Keratinocyte (primary cell): ENCODE measurements at regions not wholly inside any gene's neighbourhood (a gene's known extent, or its start where the extent isn't known, plus 50 kb on each side); places are given as distances from the start of the nearest gene placed in this dataset.

Experiments used
- DNase-seq: peaks from one replicate; pipeline ENCODE4 v3.0.0-alpha.2; 2011; ENCODE audit warnings: low read depth, missing footprints, low spot score
- FAIRE-seq: peaks from 2 replicates; lab custom pipeline; 2011; peaks lifted over from hg19 to GRCh38; lab: Jason Lieb, UNC
- H2AFZ ChIP-seq: 2 replicates; pipeline ENCODE4 v1.6.0; 2012; ENCODE audit warnings: low read length, control low read depth, inconsistent platforms; ENCODE audit not compliant: control insufficient read depth
- H3K27ac ChIP-seq: 2 replicates; pipeline ENCODE4 v1.5.1; 2011; ENCODE audit warnings: low read length; ENCODE audit not compliant: control insufficient read depth, insufficient read depth
- H3K27me3 ChIP-seq: 3 replicates; pipeline ENCODE4 v1.6.0; 2011; ENCODE audit warnings: low read length; ENCODE audit not compliant: control insufficient read depth, insufficient read depth; ENCODE audit errors: extremely low read depth
- H3K36me3 ChIP-seq, 2 experiments: 2 replicates in 1 of 2; 3 replicates in 1 of 2; pipeline ENCODE4 v1.5.1; 2011; ENCODE audit warnings: low read length in 2 of 2, mild to moderate bottlenecking in 1 of 2; ENCODE audit not compliant: control insufficient read depth in 2 of 2, insufficient read depth in 2 of 2; ENCODE audit errors: extremely low read depth in 1 of 2
- H3K4me1 ChIP-seq: 3 replicates; pipeline ENCODE4 v1.5.1; 2011; ENCODE audit warnings: low read length; ENCODE audit not compliant: control insufficient read depth, insufficient read depth; ENCODE audit errors: extremely low read depth
- H3K4me2 ChIP-seq: 3 replicates; pipeline ENCODE4 v1.6.0; 2011; ENCODE audit warnings: low read depth, low read length; ENCODE audit not compliant: control insufficient read depth, insufficient read depth; ENCODE audit errors: extremely low read depth
- H3K4me3 ChIP-seq, 3 experiments: fragments of 200-600 bp in 1 of 3; sonication (generic) in 1 of 3; 2 replicates in 2 of 3; 3 replicates in 1 of 3; pipeline ENCODE4 v1.5.1; 2011 to 2016; ENCODE audit warnings: low read length in 3 of 3, mild to moderate bottlenecking in 3 of 3, control low read depth in 2 of 3, inconsistent platforms in 1 of 3, low read depth in 1 of 3, mixed read lengths in 1 of 3, mixed run types in 1 of 3, moderate library complexity in 1 of 3; ENCODE audit not compliant: control insufficient read depth in 2 of 3, insufficient read depth in 2 of 3; ENCODE audit errors: extremely low read depth in 1 of 3
- H3K79me2 ChIP-seq: 2 replicates; pipeline ENCODE4 v1.6.0; 2012; ENCODE audit warnings: low read length; ENCODE audit not compliant: control insufficient read depth, insufficient read depth
- H3K9ac ChIP-seq: 3 replicates; pipeline ENCODE4 v1.6.0; 2011; ENCODE audit warnings: low read length; ENCODE audit not compliant: control insufficient read depth, insufficient read depth; ENCODE audit errors: extremely low read depth
- H3K9me1 ChIP-seq: 3 replicates; pipeline ENCODE4 v1.6.0; 2011; ENCODE audit warnings: low read length; ENCODE audit not compliant: control insufficient read depth, insufficient read depth; ENCODE audit errors: extremely low read depth
- H3K9me3 ChIP-seq: 2 replicates; pipeline ENCODE4 v1.5.1; 2012; ENCODE audit warnings: low read depth, low read length; ENCODE audit not compliant: control insufficient read depth
- H4K20me1 ChIP-seq: 3 replicates; pipeline ENCODE4 v1.6.0; 2011; ENCODE audit warnings: low read length; ENCODE audit not compliant: control insufficient read depth, insufficient read depth; ENCODE audit errors: extremely low read depth
- EZH2 ChIP-seq: IDR thresholded peaks from one replicate; pipeline ENCODE4 v1.6.1; 2012; ENCODE audit warnings: inconsistent platforms, mild to moderate bottlenecking, low read length, moderate library complexity
- dilution Hi-C: fragments of 300-500 bp; cut with MboI; formaldehyde crosslinking; loops from one replicate; pipeline ENCODE4 v1.7.0; 2020; ENCODE audit warnings: low sequenced_read_pairs; ENCODE audit not compliant: extremely low pct_ligation_motif_present
- TF ChIP-seq, protein P1 (sequence below), 3 experiments: IDR thresholded peaks in 1 of 3; conservative IDR thresholded peaks in 1 of 3; optimal IDR thresholded peaks in 1 of 3; 2 replicates in 2 of 3; 3 replicates in 1 of 3; pipeline versions ENCODE3 to v1.5.1; 2011; ENCODE audit warnings: low read length in 3 of 3, mild to moderate bottlenecking in 3 of 3, moderate library complexity in 2 of 3, control low read depth in 1 of 3, inconsistent platforms in 1 of 3; ENCODE audit not compliant: insufficient read depth in 2 of 3; ENCODE audit errors: extremely low read depth in 1 of 3

DNA sequence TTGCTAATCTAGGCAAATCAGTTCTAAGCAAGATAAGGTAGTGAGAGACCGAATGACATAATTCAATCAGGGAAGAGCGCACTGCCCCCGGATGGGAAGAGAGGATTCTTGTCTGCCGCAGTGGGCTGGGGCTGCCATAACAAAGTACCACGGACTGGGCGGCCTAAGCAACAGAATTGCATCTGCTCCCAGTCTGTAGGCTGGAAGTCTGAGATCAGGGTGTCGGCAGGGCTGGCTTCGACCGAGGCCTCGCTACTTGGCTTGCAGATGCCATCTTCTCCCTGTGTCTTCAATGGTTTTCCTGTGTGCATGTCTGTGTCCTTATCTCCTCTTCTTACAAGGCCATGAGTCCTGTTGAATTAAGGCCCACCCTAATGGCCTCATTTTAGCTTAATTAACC lies 59.7 kb upstream of the TMEM72 start:
- Histone ChIP-seq H3K79me2 (no peaks in the 10 kb centered on the region), H4K20me1 (no peaks in the 10 kb centered on the region), H3K4me1 (no peaks in the 10 kb centered on the region), H3K9me1 (no peaks in the 10 kb centered on the region), H2AFZ (no peak overlapping the region), H3K9me3 (no peaks in the 10 kb centered on the region), H3K36me3 (no peaks in the 10 kb centered on the region), H3K4me3 (no peak overlapping the region), H3K27ac (no peak overlapping the region), H3K4me2 (no peak overlapping the region), H3K27me3 (no peaks in the 10 kb centered on the region), H3K9ac (no peak overlapping the region)
- no peak for TF ChIP-seq EZH2
- TF ChIP-seq, protein P1, sequence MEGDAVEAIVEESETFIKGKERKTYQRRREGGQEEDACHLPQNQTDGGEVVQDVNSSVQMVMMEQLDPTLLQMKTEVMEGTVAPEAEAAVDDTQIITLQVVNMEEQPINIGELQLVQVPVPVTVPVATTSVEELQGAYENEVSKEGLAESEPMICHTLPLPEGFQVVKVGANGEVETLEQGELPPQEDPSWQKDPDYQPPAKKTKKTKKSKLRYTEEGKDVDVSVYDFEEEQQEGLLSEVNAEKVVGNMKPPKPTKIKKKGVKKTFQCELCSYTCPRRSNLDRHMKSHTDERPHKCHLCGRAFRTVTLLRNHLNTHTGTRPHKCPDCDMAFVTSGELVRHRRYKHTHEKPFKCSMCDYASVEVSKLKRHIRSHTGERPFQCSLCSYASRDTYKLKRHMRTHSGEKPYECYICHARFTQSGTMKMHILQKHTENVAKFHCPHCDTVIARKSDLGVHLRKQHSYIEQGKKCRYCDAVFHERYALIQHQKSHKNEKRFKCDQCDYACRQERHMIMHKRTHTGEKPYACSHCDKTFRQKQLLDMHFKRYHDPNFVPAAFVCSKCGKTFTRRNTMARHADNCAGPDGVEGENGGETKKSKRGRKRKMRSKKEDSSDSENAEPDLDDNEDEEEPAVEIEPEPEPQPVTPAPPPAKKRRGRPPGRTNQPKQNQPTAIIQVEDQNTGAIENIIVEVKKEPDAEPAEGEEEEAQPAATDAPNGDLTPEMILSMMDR (optimal IDR thresholded peaks at IDR 0.05 in 1 of 3, IDR thresholded peaks at IDR 0.05 in 1 of 3, conservative IDR thresholded peaks at IDR 0.05 in 1 of 3; ENCODE audit: extremely low read depth in 1 of 3, insufficient read depth in 2 of 3, low read length in 3 of 3), result no peak
- no peak for FAIRE-seq
- dilution Hi-C loops, result no loop called here
- no peak for DNase-seq

DNA sequence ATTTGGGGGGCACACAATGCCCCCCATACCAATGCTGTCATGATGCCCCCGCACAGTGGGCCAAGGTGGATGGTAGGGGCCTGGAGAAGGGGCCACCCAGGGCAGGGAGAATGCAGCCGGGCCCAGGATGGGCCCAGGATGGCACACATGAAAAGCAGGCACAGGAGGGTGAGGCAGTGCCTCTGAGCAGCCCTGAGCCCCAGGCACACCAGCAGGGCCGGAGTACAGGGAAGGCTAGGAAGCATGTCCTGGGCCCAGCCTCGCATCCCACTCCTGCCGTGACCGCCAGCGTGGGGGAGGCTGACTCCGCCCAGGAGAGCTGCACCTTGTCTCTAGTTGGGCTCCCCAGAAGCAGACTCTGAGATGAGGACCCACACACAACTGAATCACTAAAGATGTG lies 59.3 kb upstream of the TMEM72 start:
- Histone ChIP-seq H3K79me2 (no peaks in the 10 kb centered on the region), H3K4me2 (no peak overlapping the region), H3K9ac (no peak overlapping the region), H3K27me3 (no peaks in the 10 kb centered on the region), H3K27ac (no peak overlapping the region), H2AFZ (no peak overlapping the region), H3K36me3 (no peaks in the 10 kb centered on the region), H3K9me1 (no peaks in the 10 kb centered on the region), H3K4me1 (no peaks in the 10 kb centered on the region), H3K4me3 (no peak overlapping the region), H4K20me1 (no peaks in the 10 kb centered on the region), H3K9me3 (no peaks in the 10 kb centered on the region)
- TF ChIP-seq, protein P1 (optimal IDR thresholded peaks at IDR 0.05 in 1 of 3, IDR thresholded peaks at IDR 0.05 in 1 of 3, conservative IDR thresholded peaks at IDR 0.05 in 1 of 3; ENCODE audit: extremely low read depth in 1 of 3, insufficient read depth in 2 of 3, low read length in 3 of 3), result no peak
- no peak for TF ChIP-seq EZH2
- FAIRE-seq, result no peak
- dilution Hi-C loops, result no loop called here
- no peak for DNase-seq
